ENCODE measurements at regions not wholly inside any gene's neighbourhood (a gene's known extent, or its start where the extent isn't known, plus 50 kb on each side); places are given as distances from the start of the nearest gene placed in this dataset.
"Not testable (repeated sequence)": the region's sequence is repeated elsewhere in the genome, so short reads cannot be mapped to it uniquely, and the experiment has no call there.

DNA sequence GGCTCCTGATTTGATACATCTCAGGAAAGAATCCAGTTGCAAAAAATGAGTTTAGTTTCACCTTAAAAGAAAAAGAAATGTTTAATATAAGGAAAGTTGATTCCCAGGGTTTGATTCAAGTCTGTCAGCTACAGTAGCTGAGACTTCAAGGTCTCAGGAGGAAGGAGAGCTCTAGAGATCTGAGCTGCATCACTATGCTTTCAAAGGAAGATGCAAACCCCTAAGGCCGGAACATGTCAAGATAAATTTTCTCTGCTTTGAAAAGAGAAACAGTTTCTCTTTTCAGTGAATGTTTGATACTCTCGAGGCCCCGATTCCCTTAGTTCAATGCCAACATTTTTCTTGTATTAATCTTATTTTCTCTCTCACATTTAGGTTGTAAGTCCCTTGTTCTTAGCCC is 128.6 kb downstream of the RGPD3 start:
- no peaks in the 10 kb centered on the region for H3K36me3 Mint-ChIP-seq (ENCODE audit: low read depth)
- H3K4me3 Mint-ChIP-seq: no peak overlapping the region
- no peak overlapping the region for H3K27ac Mint-ChIP-seq
- H3K27me3 Mint-ChIP-seq (ENCODE audit: low read depth): no peaks in the 10 kb centered on the region
- H3K9me3 Mint-ChIP-seq: no peaks in the 10 kb centered on the region
- peaks cover 4% of the 10 kb centered on the region for H3K4me1 Mint-ChIP-seq (ENCODE audit: low read depth)

- Mint-ChIP-seq H3K36me3 (ENCODE audit: low read depth) (no peaks in the 10 kb centered on the region), H3K9me3 (no peaks in the 10 kb centered on the region), H3K27me3 (ENCODE audit: low read depth) (no peaks in the 10 kb centered on the region), H3K4me3 (no peak overlapping the region), H3K27ac (no peak overlapping the region), H3K4me1 (ENCODE audit: low read depth) (peaks cover 4% of the 10 kb centered on the region)
These were observed 129.1 kb downstream of the RGPD3 start for GRCh38 chr2:106339132-106339531.

DNA sequence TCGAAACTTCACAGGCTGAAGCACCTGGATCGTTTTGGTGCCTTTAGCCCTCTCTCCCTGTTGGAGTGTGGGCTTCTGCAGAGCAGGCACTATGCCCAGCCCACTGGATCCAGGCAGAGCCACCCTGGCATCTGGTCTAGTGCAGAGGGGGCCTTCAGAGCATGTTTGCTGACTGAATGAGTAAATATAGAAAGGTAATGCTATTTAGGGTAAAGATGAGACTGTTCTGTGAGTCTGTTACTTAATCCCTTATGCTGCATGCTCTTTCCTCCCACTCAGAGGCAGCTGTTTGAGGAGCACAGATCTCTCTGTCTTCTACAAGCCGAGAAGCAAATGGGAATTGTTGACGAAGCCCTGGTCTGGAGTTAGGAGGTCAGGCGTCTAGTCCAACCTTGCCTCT is 130.2 kb downstream of the RGPD3 start:
- H3K4me3 Mint-ChIP-seq: no peak overlapping the region
- no peak overlapping the region for H3K27ac Mint-ChIP-seq
- no peaks in the 10 kb centered on the region for H3K36me3 Mint-ChIP-seq (ENCODE audit: low read depth)
- no peaks in the 10 kb centered on the region for H3K9me3 Mint-ChIP-seq
- peaks cover 4% of the 10 kb centered on the region for H3K4me1 Mint-ChIP-seq (ENCODE audit: low read depth)
- H3K27me3 Mint-ChIP-seq (ENCODE audit: low read depth): no peaks in the 10 kb centered on the region

DNA sequence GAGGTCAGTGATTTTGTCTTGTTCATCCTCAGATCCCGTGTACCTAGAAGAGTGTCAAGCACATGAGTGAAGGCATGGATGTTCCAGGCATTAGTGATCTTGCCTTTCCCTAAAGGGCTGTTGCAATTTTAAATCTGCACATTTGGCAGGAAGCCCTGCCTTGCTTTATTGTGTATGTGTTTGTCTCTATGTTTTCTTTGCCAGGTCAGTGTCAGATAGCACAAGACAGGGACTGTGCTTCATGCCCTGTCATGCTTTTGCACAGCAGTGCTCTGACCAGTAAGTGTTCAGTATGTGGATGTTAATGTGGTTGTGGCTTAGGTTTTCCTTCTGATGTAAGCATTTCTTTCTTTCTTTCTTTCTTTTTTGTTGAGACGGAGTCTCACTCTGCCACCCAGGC is 131.5 kb downstream of the RGPD3 start:
- no peak overlapping the region for H3K4me3 Mint-ChIP-seq
- H3K27ac Mint-ChIP-seq: no peak overlapping the region
- no peaks in the 10 kb centered on the region for H3K27me3 Mint-ChIP-seq (ENCODE audit: low read depth)
- no peaks in the 10 kb centered on the region for H3K36me3 Mint-ChIP-seq (ENCODE audit: low read depth)
- peaks cover 4% of the 10 kb centered on the region for H3K4me1 Mint-ChIP-seq (ENCODE audit: low read depth)
- H3K9me3 Mint-ChIP-seq: no peaks in the 10 kb centered on the region

DNA sequence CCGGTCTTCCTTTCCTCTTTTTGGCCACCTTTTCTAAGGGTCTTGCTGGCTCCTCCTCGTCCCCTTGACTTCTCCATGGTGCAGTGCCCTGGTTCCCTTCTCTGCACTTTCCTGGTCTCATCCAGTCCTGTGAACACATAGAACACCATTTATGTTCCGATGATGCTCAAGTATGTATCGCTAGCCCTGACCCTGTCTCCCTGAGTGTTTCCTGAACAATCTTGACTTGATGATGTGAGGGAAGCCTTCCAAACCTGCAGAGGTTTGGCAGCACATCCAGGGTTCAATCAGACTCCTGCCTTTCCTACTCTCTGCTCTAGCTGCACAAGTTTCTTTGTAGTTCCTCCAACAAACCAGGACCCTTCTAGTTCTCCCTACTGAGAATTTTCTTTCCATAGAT is 132.1 kb downstream of the RGPD3 start:
- no peaks in the 10 kb centered on the region for H3K9me3 Mint-ChIP-seq
- H3K27me3 Mint-ChIP-seq (ENCODE audit: low read depth): no peaks in the 10 kb centered on the region
- no peaks in the 10 kb centered on the region for H3K36me3 Mint-ChIP-seq (ENCODE audit: low read depth)
- no peak overlapping the region for H3K27ac Mint-ChIP-seq
- peaks cover 4% of the 10 kb centered on the region for H3K4me1 Mint-ChIP-seq (ENCODE audit: low read depth)
- H3K4me3 Mint-ChIP-seq: no peak overlapping the region

- no peak overlapping the region for H3K27ac Mint-ChIP-seq
- no peaks in the 10 kb centered on the region for H3K27me3 Mint-ChIP-seq (ENCODE audit: low read depth)
- H3K36me3 Mint-ChIP-seq (ENCODE audit: low read depth): no peaks in the 10 kb centered on the region
- no peak overlapping the region for H3K4me3 Mint-ChIP-seq
- peaks cover 3% of the 10 kb centered on the region for H3K4me1 Mint-ChIP-seq (ENCODE audit: low read depth)
- H3K9me3 Mint-ChIP-seq: no peaks in the 10 kb centered on the region
These were observed 133.4 kb downstream of the RGPD3 start for GRCh38 chr2:106334802-106335201.

DNA sequence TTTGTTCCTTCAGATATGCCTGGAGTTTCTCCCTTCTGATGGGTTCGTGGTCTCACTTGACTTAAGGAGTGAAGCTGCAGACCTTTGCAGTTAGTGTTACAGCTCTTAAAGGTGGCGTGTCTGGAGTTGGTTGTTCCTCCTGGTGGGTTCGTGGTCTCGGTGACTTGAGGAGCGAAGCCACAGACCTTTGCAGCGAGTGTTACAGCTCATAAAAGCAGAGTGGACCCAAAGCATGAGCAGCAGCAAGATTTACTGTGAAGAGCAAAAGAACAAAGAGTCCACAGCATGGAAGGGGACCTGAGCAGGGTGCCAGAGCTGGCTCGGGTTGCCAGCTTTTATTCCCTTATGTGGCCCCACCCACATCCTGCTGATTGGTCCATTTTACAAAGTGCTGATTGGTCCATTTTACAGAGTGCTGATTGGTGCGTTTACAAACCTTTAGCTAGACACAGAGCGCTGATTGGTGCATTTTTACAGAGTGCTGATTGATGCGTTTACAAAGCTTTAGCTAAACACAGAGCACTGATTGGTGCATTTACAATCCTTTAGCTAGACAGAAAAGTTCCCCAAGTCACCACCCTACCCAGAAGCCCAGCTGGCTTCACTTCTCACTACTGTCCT is 134.8 kb downstream of the RGPD3 start:
- not testable (repeated sequence) for H3K27ac Mint-ChIP-seq; H3K4me3 Mint-ChIP-seq; H3K9me3 Mint-ChIP-seq; H3K4me1 Mint-ChIP-seq (ENCODE audit: low read depth); H3K27me3 Mint-ChIP-seq (ENCODE audit: low read depth); H3K36me3 Mint-ChIP-seq (ENCODE audit: low read depth)

DNA sequence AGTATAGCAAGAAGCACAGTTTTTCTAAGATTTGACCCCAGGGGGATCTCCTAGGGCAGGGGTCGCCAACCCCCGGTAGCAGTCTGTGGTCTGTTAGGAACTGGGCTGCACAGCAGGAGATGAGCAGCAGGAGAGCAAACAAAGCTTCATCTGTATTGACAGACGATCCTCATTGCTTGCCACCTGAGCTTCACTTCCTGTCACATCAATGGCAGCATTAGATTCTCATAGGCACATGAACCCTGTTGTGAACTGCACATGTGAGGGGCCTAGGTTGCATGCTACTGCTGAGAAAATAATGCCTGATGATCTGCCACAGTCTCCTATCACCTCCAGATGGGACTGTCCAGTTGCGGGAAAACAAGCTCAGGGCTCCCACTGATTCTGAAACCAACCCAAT is 136.2 kb downstream of the RGPD3 start:
- H3K27me3 Mint-ChIP-seq (ENCODE audit: low read depth): no peaks in the 10 kb centered on the region
- no peak overlapping the region for H3K27ac Mint-ChIP-seq
- H3K36me3 Mint-ChIP-seq (ENCODE audit: low read depth): no peaks in the 10 kb centered on the region
- no peaks in the 10 kb centered on the region for H3K4me1 Mint-ChIP-seq (ENCODE audit: low read depth)
- no peak overlapping the region for H3K4me3 Mint-ChIP-seq
- H3K9me3 Mint-ChIP-seq: no peaks in the 10 kb centered on the region

DNA sequence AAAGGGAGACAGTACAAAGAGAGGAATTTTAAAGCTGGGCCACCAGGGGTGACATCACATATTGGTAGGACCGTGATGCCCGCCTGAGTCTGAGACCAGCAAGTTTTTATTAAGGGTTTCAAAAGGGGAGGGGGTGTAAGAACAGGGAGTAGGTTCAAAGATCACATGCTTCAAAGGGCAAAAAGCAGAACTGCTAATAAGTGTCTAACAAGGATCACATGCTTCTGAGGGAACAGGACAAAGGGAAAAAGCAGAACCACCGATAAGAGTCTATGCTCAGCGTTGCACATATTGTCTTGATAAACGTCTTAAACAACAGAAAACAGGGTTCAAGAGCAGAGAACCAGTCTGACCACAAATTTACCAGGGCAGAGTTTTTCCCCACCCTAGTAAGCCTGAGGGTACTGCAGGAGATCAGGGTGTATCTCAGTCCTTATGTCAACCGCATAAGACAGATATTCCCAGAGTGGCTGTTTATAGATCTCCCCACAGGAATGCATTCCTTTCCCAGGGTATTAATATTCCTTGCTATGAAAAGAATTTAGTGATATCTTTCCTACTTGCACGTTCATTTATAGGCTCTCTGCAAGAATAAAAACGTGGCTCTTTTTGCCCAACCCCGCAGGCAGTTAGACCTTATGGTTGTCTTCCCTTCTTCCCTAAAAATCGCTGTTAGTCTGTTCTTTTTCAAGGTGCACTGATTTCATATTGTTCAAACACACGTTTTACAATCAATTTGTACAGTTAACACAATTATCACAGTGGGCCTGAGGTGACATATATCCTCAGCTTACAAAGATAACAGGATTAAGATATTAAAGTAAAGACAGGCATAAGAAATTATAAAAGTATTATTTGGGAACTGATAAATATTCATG is 136.5 kb upstream of the UXS1 start:
- not testable (repeated sequence) for H3K36me3 Mint-ChIP-seq (ENCODE audit: low read depth); H3K4me1 Mint-ChIP-seq (ENCODE audit: low read depth); H3K27ac Mint-ChIP-seq; H3K4me3 Mint-ChIP-seq; H3K27me3 Mint-ChIP-seq (ENCODE audit: low read depth); H3K9me3 Mint-ChIP-seq

- H3K27me3 Mint-ChIP-seq (ENCODE audit: low read depth): no peaks in the 10 kb centered on the region
- H3K36me3 Mint-ChIP-seq (ENCODE audit: low read depth): no peaks in the 10 kb centered on the region
These were observed 129.4 kb upstream of the UXS1 start for GRCh38 chr2:106323337-106324013.

DNA sequence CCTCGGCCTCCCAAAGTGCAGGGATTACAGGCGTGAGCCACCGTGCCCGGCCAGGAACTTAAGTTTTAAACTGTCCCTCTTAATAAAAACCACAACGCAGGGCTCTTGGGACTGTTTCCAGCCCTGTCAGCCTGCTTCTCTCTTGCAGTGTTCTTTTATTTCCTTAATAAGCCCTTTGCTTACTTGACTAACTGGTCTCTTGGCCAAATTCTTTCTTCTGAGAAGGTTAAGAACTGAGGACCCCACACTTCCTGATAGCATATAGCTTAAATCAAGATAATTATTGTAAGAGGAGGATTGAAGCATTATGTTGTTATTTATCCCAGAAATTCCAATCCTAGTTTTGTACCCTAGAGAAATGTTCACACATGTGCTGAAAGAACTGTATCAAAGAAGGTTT is 128.2 kb upstream of the UXS1 start:
- H3K36me3 Mint-ChIP-seq (ENCODE audit: low read depth): no peaks in the 10 kb centered on the region
- H3K4me1 Mint-ChIP-seq (ENCODE audit: low read depth): no peaks in the 10 kb centered on the region
- H3K9me3 Mint-ChIP-seq: no peaks in the 10 kb centered on the region
- no peak overlapping the region for H3K27ac Mint-ChIP-seq
- no peaks in the 10 kb centered on the region for H3K27me3 Mint-ChIP-seq (ENCODE audit: low read depth)
- no peak overlapping the region for H3K4me3 Mint-ChIP-seq

More at GRCh38 chr2:106323337-106324013, 129.4 kb upstream of the UXS1 start:
- H3K4me3 Mint-ChIP-seq: no peak overlapping the region
- H3K27ac Mint-ChIP-seq: no peak overlapping the region
- no peaks in the 10 kb centered on the region for H3K9me3 Mint-ChIP-seq
- H3K4me1 Mint-ChIP-seq (ENCODE audit: low read depth): no peaks in the 10 kb centered on the region

GRCh38 chr2:106320439-106320838 is 126.3 kb upstream of the UXS1 start:
- not testable (repeated sequence) for H3K9me3 Mint-ChIP-seq; H3K4me3 Mint-ChIP-seq; H3K36me3 Mint-ChIP-seq (ENCODE audit: low read depth); H3K27ac Mint-ChIP-seq; H3K4me1 Mint-ChIP-seq (ENCODE audit: low read depth); H3K27me3 Mint-ChIP-seq (ENCODE audit: low read depth)

DNA sequence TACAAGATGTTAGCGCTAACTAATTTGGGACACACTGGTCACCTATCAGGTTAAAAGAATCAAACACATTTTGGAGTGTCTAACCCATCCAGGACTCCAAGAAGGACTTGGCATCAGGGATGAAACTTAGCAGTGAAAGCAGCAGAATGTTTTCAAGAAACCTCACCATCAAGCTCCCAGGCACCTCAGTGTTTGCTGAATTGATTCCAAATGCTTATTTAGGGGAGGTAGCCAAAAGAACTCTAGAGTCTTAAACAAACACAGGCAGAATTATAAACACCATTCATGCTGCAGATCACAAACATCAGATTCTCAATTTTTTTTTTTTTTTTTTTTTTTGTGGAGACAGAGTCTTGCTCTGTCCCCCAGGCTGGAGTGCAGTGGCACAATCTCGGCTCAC is 122.8 kb upstream of the UXS1 start:
- Mint-ChIP-seq H3K4me3 (no peak overlapping the region), H3K4me1 (ENCODE audit: low read depth) (peaks cover 6% of the 10 kb centered on the region), H3K9me3 (no peaks in the 10 kb centered on the region)

DNA sequence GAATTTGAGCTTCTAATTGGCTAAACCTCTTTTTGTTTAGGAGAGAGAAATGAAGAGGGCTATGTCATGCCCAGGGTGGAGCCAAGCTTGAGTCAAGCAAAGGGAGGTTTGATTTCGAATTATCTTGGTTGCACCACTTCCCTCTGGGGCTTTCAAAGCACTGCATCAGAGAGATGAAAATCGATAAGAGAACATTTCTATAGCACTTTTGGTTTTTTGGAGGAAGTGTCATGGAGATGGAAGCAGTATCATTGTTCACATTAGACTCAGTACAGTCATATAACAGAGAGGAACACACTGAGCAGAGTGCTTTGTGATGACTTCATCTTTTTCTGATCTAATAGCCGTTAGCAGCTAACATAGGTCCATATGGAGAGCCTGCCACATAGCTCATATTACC is 120.3 kb upstream of the UXS1 start:
- no peak overlapping the region for H3K27ac Mint-ChIP-seq
- H3K4me1 Mint-ChIP-seq (ENCODE audit: low read depth): peaks cover 6% of the 10 kb centered on the region
- no peaks in the 10 kb centered on the region for H3K9me3 Mint-ChIP-seq
- no peaks in the 10 kb centered on the region for H3K27me3 Mint-ChIP-seq (ENCODE audit: low read depth)
- H3K36me3 Mint-ChIP-seq (ENCODE audit: low read depth): no peaks in the 10 kb centered on the region
- no peak overlapping the region for H3K4me3 Mint-ChIP-seq

More for the DNA sequence above, 122.8 kb upstream of the UXS1 start:
- H3K27ac Mint-ChIP-seq: no peak overlapping the region
- no peaks in the 10 kb centered on the region for H3K27me3 Mint-ChIP-seq (ENCODE audit: low read depth)
- H3K36me3 Mint-ChIP-seq (ENCODE audit: low read depth): no peaks in the 10 kb centered on the region

- no peak overlapping the region for H3K4me3 Mint-ChIP-seq
- no peak overlapping the region for H3K27ac Mint-ChIP-seq
These were observed 116.9 kb upstream of the UXS1 start for GRCh38 chr2:106311041-106311370.

More at GRCh38 chr2:106311041-106311370, 116.9 kb upstream of the UXS1 start:
- H3K36me3 Mint-ChIP-seq (ENCODE audit: low read depth): no peaks in the 10 kb centered on the region
- H3K27me3 Mint-ChIP-seq (ENCODE audit: low read depth): peaks cover 12% of the 10 kb centered on the region
- no peaks in the 10 kb centered on the region for H3K9me3 Mint-ChIP-seq
- peaks cover 6% of the 10 kb centered on the region for H3K4me1 Mint-ChIP-seq (ENCODE audit: low read depth)
